ENCODE measurements at regions not wholly inside any gene's neighbourhood (a gene's known extent, or its start where the extent isn't known, plus 50 kb on each side); places are given as distances from the start of the nearest gene placed in this dataset.

DNA sequence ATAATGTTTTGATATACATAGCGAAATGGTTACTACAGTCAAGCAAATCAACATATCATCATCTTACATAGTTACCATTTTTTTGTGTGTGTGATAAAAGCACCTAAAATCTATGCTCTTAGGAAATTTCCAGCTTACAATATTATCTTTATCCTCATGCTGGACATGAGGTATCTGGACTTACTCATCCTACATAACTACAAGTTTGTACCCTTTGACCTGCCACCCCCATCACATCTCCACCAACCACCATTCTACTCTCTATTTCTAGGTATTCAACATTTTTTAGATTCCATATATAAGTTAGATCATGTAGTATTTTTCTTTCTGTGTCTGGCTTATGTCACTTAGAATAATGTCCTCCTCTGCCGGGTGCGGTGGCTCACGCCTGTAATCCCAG is 79.9 kb downstream of the TAF11L14 start:
- Histone ChIP-seq H4K20me1 (ENCODE audit: insufficient read depth, low read depth, low read length) (no peaks in the 10 kb centered on the region), H3K79me2 (ENCODE audit: low read length) (no peaks in the 10 kb centered on the region)

DNA sequence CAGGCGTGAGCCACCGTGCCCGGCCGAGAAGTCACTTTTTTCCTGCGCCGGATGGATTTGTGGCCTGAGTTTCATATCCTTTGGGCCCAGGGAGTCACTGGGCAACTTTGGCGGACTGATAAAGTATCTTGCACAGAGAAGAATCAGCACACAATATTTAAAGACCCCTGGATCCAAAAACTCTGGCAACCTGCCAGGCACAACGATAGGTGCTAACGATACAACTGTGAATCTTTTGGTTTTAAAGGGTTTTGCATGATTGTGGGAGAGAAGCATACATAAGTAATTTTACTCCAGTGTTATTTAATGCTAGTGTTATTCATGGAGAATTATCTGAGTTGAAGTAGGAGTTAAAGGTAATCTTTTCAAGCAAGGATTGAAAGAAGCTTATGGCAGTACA is 85.3 kb downstream of the TAF11L14 start:
- Histone ChIP-seq H3K27me3 (ENCODE audit: low read length) (no peaks in the 10 kb centered on the region), H3K9me2 (replicated peaks; ENCODE audit: insufficient read depth, low read length) (no peaks in the 10 kb centered on the region), H4K20me1 (ENCODE audit: insufficient read depth, low read depth, low read length) (no peaks in the 10 kb centered on the region), H3K27ac (ENCODE audit: low read length) (no peak overlapping the region), H3K4me3 (ENCODE audit: low read length) (no peak overlapping the region), H3K4me1 (ENCODE audit: low read length) (no peaks in the 10 kb centered on the region), H3K79me2 (ENCODE audit: low read length) (no peaks in the 10 kb centered on the region), H3K9ac (ENCODE audit: low read length) (no peak overlapping the region), H3K36me3 (ENCODE audit: insufficient read depth, low read length) (no peaks in the 10 kb centered on the region), H3K9me3 (ENCODE audit: low read length) (peaks cover 20% of the 10 kb centered on the region), H2AFZ (ENCODE audit: low read length) (no peak overlapping the region), H3K4me2 (ENCODE audit: low read depth, low read length, poor library complexity, severe bottlenecking) (no peak overlapping the region)
- no peak for DNase-seq

More for the DNA sequence above, 79.9 kb downstream of the TAF11L14 start:
- Histone ChIP-seq H3K9ac (ENCODE audit: low read length) (no peak overlapping the region), H3K36me3 (ENCODE audit: insufficient read depth, low read length) (no peaks in the 10 kb centered on the region), H3K9me2 (replicated peaks; ENCODE audit: insufficient read depth, low read length) (no peaks in the 10 kb centered on the region), H2AFZ (ENCODE audit: low read length) (no peak overlapping the region), H3K9me3 (ENCODE audit: low read length) (peaks cover 19% of the 10 kb centered on the region), H3K4me1 (ENCODE audit: low read length) (no peaks in the 10 kb centered on the region), H3K27me3 (ENCODE audit: low read length) (no peaks in the 10 kb centered on the region), H3K4me3 (ENCODE audit: low read length) (no peak overlapping the region), H3K4me2 (ENCODE audit: low read depth, low read length, poor library complexity, severe bottlenecking) (no peak overlapping the region), H3K27ac (ENCODE audit: low read length) (no peak overlapping the region)
- DNase-seq, result no peak

DNA sequence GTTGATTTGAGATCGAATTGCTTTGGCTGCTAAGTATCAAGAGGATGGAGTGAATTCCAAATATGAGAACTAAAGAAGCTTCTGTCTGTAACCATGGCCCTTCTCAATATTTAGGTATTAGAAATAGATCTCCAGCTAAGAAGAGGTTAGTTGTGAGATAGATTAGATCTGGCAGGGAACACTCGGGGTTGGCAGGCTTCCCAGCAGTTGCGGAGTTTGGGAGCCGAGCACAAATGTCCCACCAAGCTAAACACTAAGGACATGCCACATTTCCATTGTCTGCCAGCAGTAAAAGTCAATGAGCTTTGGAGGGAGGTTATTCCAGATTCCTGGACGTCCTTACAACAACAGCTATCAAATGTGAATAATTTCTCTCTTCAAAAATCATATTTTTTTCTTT is 85.8 kb downstream of the TAF11L14 start:
- Histone ChIP-seq H3K27ac (ENCODE audit: low read length) (no peak overlapping the region), H4K20me1 (ENCODE audit: insufficient read depth, low read depth, low read length) (no peaks in the 10 kb centered on the region), H3K36me3 (ENCODE audit: insufficient read depth, low read length) (no peaks in the 10 kb centered on the region), H3K79me2 (ENCODE audit: low read length) (no peaks in the 10 kb centered on the region), H3K9me3 (ENCODE audit: low read length) (peaks cover 20% of the 10 kb centered on the region), H2AFZ (ENCODE audit: low read length) (no peak overlapping the region), H3K9ac (ENCODE audit: low read length) (no peak overlapping the region), H3K4me2 (ENCODE audit: low read depth, low read length, poor library complexity, severe bottlenecking) (no peak overlapping the region), H3K27me3 (ENCODE audit: low read length) (no peaks in the 10 kb centered on the region), H3K4me3 (ENCODE audit: low read length) (no peak overlapping the region), H3K9me2 (replicated peaks; ENCODE audit: insufficient read depth, low read length) (no peaks in the 10 kb centered on the region), H3K4me1 (ENCODE audit: low read length) (no peaks in the 10 kb centered on the region)
- no peak for DNase-seq

DNA sequence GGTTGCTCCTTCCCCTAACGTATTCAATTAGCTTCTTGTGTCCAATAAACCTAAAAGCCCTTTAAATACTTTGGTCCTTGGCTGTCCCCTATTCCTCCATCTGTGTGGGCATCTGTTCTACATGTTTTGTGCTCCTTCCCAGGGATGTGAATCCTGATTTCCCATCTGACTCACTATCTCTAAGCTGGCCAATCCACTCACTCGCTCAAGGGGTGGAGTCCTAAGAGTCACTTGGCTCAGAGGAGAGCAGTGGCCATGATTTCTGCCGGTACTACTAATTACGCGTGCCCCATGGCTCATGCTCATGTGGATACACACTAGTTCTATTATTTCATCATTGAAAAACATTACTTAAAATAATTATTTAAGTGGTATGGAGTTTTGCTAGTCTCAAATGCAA is 89.6 kb downstream of the TAF11L14 start:
- Histone ChIP-seq H2AFZ (ENCODE audit: low read length) (no peak overlapping the region), H3K9me3 (ENCODE audit: low read length) (peaks cover 23% of the 10 kb centered on the region), H3K27me3 (ENCODE audit: low read length) (no peaks in the 10 kb centered on the region), H4K20me1 (ENCODE audit: insufficient read depth, low read depth, low read length) (no peaks in the 10 kb centered on the region), H3K4me1 (ENCODE audit: low read length) (no peaks in the 10 kb centered on the region), H3K9me2 (replicated peaks; ENCODE audit: insufficient read depth, low read length) (no peaks in the 10 kb centered on the region), H3K4me2 (ENCODE audit: low read depth, low read length, poor library complexity, severe bottlenecking) (no peak overlapping the region), H3K4me3 (ENCODE audit: low read length) (no peak overlapping the region), H3K36me3 (ENCODE audit: insufficient read depth, low read length) (no peaks in the 10 kb centered on the region), H3K27ac (ENCODE audit: low read length) (no peak overlapping the region), H3K9ac (ENCODE audit: low read length) (no peak overlapping the region), H3K79me2 (ENCODE audit: low read length) (no peaks in the 10 kb centered on the region)
- DNase-seq, result no peak

DNA sequence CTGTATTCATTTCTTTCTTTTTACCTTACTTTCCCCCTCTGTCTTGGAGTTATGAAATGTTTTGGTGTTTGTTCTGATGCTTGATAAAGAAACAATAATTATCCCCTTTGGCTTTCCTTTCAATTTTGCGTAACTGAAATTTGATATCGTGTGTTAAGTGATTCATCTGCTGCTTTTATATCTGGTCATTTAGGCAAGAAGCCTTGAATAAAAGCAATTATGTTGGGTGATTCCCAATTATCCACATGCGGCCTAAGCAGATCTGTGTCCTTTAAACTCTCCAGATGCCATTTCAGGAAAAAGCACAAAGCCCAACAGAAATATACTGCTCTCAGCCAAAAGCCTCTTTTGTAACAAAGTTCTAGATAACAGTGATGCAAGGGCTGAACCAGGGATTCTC is 92.8 kb downstream of the TAF11L14 start:
- Histone ChIP-seq H3K36me3 (ENCODE audit: insufficient read depth, low read length) (no peaks in the 10 kb centered on the region), H3K27ac (ENCODE audit: low read length) (no peak overlapping the region), H3K9me2 (replicated peaks; ENCODE audit: insufficient read depth, low read length) (no peaks in the 10 kb centered on the region), H3K4me2 (ENCODE audit: low read depth, low read length, poor library complexity, severe bottlenecking) (no peak overlapping the region), H2AFZ (ENCODE audit: low read length) (no peak overlapping the region), H4K20me1 (ENCODE audit: insufficient read depth, low read depth, low read length) (no peaks in the 10 kb centered on the region), H3K27me3 (ENCODE audit: low read length) (no peaks in the 10 kb centered on the region), H3K4me1 (ENCODE audit: low read length) (no peaks in the 10 kb centered on the region), H3K4me3 (ENCODE audit: low read length) (no peak overlapping the region), H3K9me3 (ENCODE audit: low read length) (peaks cover 15% of the 10 kb centered on the region), H3K79me2 (ENCODE audit: low read length) (no peaks in the 10 kb centered on the region), H3K9ac (ENCODE audit: low read length) (no peak overlapping the region)
- no peak for DNase-seq

- H3K4me3 ChIP-seq (ENCODE audit: low read length), result no peak overlapping the region
- no peaks in the 10 kb centered on the region for H3K27me3 ChIP-seq (ENCODE audit: low read length)
- no peak for DNase-seq
- H3K4me1 ChIP-seq (ENCODE audit: low read length), result no peaks in the 10 kb centered on the region
- no peaks in the 10 kb centered on the region for H4K20me1 ChIP-seq (ENCODE audit: insufficient read depth, low read depth, low read length)
- no peaks in the 10 kb centered on the region for H3K9me2 ChIP-seq (replicated peaks; ENCODE audit: insufficient read depth, low read length)
- H3K9me3 ChIP-seq (ENCODE audit: low read length), result 0 out of 2 replicates have a peak, but pooled peaks cover 9% of the 10 kb centered on the region
- no peak overlapping the region for H3K4me2 ChIP-seq (ENCODE audit: low read depth, low read length, poor library complexity, severe bottlenecking)
- no peaks in the 10 kb centered on the region for H3K79me2 ChIP-seq (ENCODE audit: low read length)
- H2AFZ ChIP-seq (ENCODE audit: low read length), result no peak overlapping the region
- no peaks in the 10 kb centered on the region for H3K36me3 ChIP-seq (ENCODE audit: insufficient read depth, low read length)
- H3K9ac ChIP-seq (ENCODE audit: low read length), result no peak overlapping the region
- no peak overlapping the region for H3K27ac ChIP-seq (ENCODE audit: low read length)
These were observed 96.2 kb downstream of the TAF11L14 start for GRCh38 chr5:17730421-17730820.

GRCh38 chr5:17732351-17732923 is 98.2 kb downstream of the TAF11L14 start:
- no peaks in the 10 kb centered on the region for H3K79me2 ChIP-seq (ENCODE audit: low read length)

GRCh38 chr5:17734011-17734410 is 99.8 kb downstream of the TAF11L14 start:
- Histone ChIP-seq H3K27me3 (ENCODE audit: low read length) (no peaks in the 10 kb centered on the region), H3K27ac (ENCODE audit: low read length) (no peak overlapping the region), H3K4me2 (ENCODE audit: low read depth, low read length, poor library complexity, severe bottlenecking) (no peak overlapping the region), H3K79me2 (ENCODE audit: low read length) (no peaks in the 10 kb centered on the region), H3K9ac (ENCODE audit: low read length) (no peak overlapping the region), H2AFZ (ENCODE audit: low read length) (no peak overlapping the region), H3K9me3 (ENCODE audit: low read length) (peaks cover 6% of the 10 kb centered on the region), H4K20me1 (ENCODE audit: insufficient read depth, low read depth, low read length) (no peaks in the 10 kb centered on the region), H3K36me3 (ENCODE audit: insufficient read depth, low read length) (no peaks in the 10 kb centered on the region), H3K4me1 (ENCODE audit: low read length) (no peaks in the 10 kb centered on the region), H3K4me3 (ENCODE audit: low read length) (no peak overlapping the region), H3K9me2 (replicated peaks; ENCODE audit: insufficient read depth, low read length) (no peaks in the 10 kb centered on the region)
- no peak for DNase-seq

More at GRCh38 chr5:17732351-17732923, 98.2 kb downstream of the TAF11L14 start:
- H3K4me3 ChIP-seq (ENCODE audit: low read length), result no peak overlapping the region
- H3K27me3 ChIP-seq (ENCODE audit: low read length), result no peaks in the 10 kb centered on the region
- H3K9ac ChIP-seq (ENCODE audit: low read length), result no peak overlapping the region
- no peaks in the 10 kb centered on the region for H3K36me3 ChIP-seq (ENCODE audit: insufficient read depth, low read length)
- H4K20me1 ChIP-seq (ENCODE audit: insufficient read depth, low read depth, low read length), result no peaks in the 10 kb centered on the region
- H3K9me3 ChIP-seq (ENCODE audit: low read length), result 0 out of 2 replicates have a peak, but pooled peaks cover 6% of the 10 kb centered on the region
- H3K27ac ChIP-seq (ENCODE audit: low read length), result no peak overlapping the region
- DNase-seq, result no peak
- H3K4me1 ChIP-seq (ENCODE audit: low read length), result no peaks in the 10 kb centered on the region
- no peak overlapping the region for H3K4me2 ChIP-seq (ENCODE audit: low read depth, low read length, poor library complexity, severe bottlenecking)
- no peak overlapping the region for H2AFZ ChIP-seq (ENCODE audit: low read length)
- no peaks in the 10 kb centered on the region for H3K9me2 ChIP-seq (replicated peaks; ENCODE audit: insufficient read depth, low read length)

GRCh38 chr5:17735761-17736160 is 101.5 kb downstream of the TAF11L14 start:
- Histone ChIP-seq H3K36me3 (ENCODE audit: insufficient read depth, low read length) (no peaks in the 10 kb centered on the region), H3K4me2 (ENCODE audit: low read depth, low read length, poor library complexity, severe bottlenecking) (no peak overlapping the region), H3K27me3 (ENCODE audit: low read length) (no peaks in the 10 kb centered on the region), H3K9ac (ENCODE audit: low read length) (no peak overlapping the region), H3K4me3 (ENCODE audit: low read length) (no peak overlapping the region), H3K4me1 (ENCODE audit: low read length) (no peaks in the 10 kb centered on the region), H4K20me1 (ENCODE audit: insufficient read depth, low read depth, low read length) (no peaks in the 10 kb centered on the region), H3K79me2 (ENCODE audit: low read length) (no peaks in the 10 kb centered on the region), H3K27ac (ENCODE audit: low read length) (no peak overlapping the region), H2AFZ (ENCODE audit: low read length) (no peak overlapping the region), H3K9me2 (replicated peaks; ENCODE audit: insufficient read depth, low read length) (no peaks in the 10 kb centered on the region), H3K9me3 (ENCODE audit: low read length) (peaks cover 6% of the 10 kb centered on the region)
- no peak for DNase-seq

Data from Karpas-422 (cell line).